Esophagus (tissue), 2 donors: ENCODE measurements at regions not wholly inside any gene's neighbourhood (a gene's known extent, or its start where the extent isn't known, plus 50 kb on each side); places are given as distances from the start of the nearest gene placed in this dataset.
"Not testable (repeated sequence)": the region's sequence is repeated elsewhere in the genome, so short reads cannot be mapped to it uniquely, and the experiment has no call there.

Source experiments
- H3K27ac ChIP-seq, 2 donors: one replicate each; pipeline ENCODE4 v1.5.1; 2013; ENCODE audit warnings: low read depth in 2 of 2, mild to moderate bottlenecking in 2 of 2, inconsistent platforms in 1 of 2, low read length in 1 of 2, moderate library complexity in 1 of 2
- H3K27me3 ChIP-seq, 2 donors: one replicate each; pipeline ENCODE4 v1.6.1; 2013; ENCODE audit warnings: low read length in 2 of 2, control low read depth in 1 of 2, mild to moderate bottlenecking in 1 of 2; ENCODE audit not compliant: insufficient read depth in 2 of 2, control insufficient read depth in 1 of 2
- H3K36me3 ChIP-seq, 2 donors: one replicate each; pipeline ENCODE4 v1.6.1; 2013; ENCODE audit warnings: low read length in 1 of 2; ENCODE audit not compliant: control insufficient read depth in 2 of 2, insufficient read depth in 2 of 2
- H3K4me1 ChIP-seq, 2 donors: one replicate each; pipeline ENCODE4 v1.6.1; 2013; ENCODE audit warnings: low read length in 1 of 2; ENCODE audit not compliant: control insufficient read depth in 2 of 2, insufficient read depth in 2 of 2
- H3K4me3 ChIP-seq, 2 donors: one replicate each; pipeline ENCODE4 v1.5.1; 2013; ENCODE audit warnings: low read length in 2 of 2, mild to moderate bottlenecking in 2 of 2, low read depth in 1 of 2, moderate library complexity in 1 of 2
- H3K9me3 ChIP-seq, 2 donors: one replicate each; pipeline ENCODE4 v1.6.1; 2013; ENCODE audit warnings: mild to moderate bottlenecking in 2 of 2, low read depth in 1 of 2, low read length in 1 of 2, moderate library complexity in 1 of 2; ENCODE audit not compliant: control insufficient read depth in 2 of 2, insufficient read depth in 1 of 2
- WGBS, 2 donors: extraction: QIAGEN DNeasy Blood & Tissue Kit; methylation state at CpG; one replicate each; pipeline ENCODE4 v1.1.7; 2013; 5-methylcytosine and 5-hydroxymethylcytosine counted together
- donor health status: healthy with polysubstance abuse.
- donor health status: Bipolar disorder and iron deficiency.

DNA sequence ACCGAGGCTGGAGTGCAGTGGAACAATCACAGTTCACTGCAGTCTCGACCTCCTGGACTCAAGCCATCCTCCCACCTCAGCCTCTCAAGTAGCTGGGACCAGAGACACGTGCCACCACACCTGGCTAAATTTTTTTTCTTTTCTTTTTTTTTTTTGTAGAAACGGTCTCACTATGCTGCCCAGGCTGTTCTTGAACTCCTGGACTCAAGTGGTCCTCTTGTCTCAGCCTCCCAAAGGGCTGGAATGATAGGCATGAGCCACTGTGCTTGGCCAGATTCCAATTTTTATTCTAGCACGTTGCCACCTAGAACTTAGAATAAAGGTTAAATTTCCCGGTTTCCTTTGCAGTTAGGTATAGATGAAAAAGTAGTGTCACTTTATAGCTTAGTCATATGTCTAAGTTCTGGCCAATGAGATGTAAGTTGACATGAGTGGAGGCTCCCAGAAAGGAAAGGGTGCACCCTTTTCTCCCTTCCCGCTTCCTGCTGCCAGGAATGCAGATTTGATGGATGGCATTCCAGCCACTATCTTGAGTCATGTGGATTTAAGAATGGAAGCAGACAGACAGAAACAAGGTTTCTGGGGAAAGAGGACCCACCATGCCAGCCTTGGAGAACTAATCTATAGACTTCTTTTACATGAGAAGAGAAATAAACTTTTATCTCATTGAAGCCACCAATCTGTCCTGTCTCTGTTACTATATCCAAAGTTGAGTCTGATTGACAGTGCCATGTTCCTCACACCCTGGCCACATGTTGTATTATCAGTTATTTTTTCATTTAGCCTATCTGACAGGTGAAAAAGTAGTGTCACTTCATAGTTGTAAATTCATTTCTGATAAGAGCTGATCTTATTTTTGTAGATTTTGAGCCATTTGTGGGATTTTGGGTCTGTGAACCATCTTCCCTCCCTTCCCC is 60.6 kb upstream of the NCOA3 start:
- Histone ChIP-seq H3K27me3 (no peaks in the 10 kb centered on the region), H3K4me1 (peaks cover 0 to 3% of the 10 kb centered on the region in 2 donors), H3K9me3 (no peaks in the 10 kb centered on the region), H3K36me3 (no peaks in the 10 kb centered on the region), H3K4me3 (no peak overlapping the region), H3K27ac (no peak overlapping the region)
- 51 to 59% methylated on average over 7 of the region's 7 CpGs for WGBS, 2 donors

DNA sequence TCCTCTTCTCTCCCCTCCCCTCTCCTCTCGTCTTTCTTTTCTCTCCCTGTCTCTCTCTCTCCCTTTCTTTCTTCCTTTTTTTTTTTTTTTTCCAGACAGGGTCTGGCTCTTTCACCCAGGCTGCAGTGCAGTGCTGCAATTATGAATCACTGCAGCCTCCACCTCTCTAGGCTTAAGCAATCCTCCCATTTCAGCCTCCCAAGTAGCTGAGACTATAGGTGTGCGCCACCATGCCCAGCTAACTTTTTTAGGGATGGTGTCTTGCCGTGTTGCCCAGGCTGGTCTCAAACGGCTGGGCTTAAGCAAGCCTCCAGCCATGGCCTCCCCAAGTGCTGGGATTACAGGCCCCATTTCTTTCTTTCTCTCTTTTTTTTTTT is 59.9 kb upstream of the NCOA3 start:
- Histone ChIP-seq H3K27me3 (no peaks in the 10 kb centered on the region), H3K4me1 (peaks cover 0 to 3% of the 10 kb centered on the region in 2 donors), H3K36me3 (no peaks in the 10 kb centered on the region), H3K27ac (no peak overlapping the region), H3K4me3 (no peak overlapping the region), H3K9me3 (no peaks in the 10 kb centered on the region)
- WGBS, 2 donors = 86 to 87% methylated on average over 4 of the region's 4 CpGs

DNA sequence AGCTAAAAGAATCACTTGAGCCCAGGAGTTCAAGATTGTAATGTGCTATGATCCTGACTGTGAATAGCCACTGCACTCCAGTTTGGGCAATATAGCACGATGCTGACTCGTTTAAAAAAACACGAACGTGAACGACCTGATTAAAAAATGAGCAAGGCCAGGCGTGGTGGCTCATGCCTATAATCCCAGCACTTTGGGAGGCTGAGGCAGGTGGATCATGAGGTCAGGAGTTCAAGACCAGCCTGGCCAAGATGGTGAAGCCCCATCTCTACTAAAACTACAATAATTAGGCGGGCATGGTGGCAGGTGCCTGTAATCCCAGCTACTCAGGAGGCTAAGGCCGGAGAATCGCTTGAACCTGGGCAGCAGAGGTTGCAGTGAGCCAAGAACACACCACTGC is 58.6 kb upstream of the NCOA3 start:
- WGBS, 2 donors = 69 to 84% methylated on average over 9 of the region's 9 CpGs
- H3K4me1 ChIP-seq, H3K4me3 ChIP-seq, H3K36me3 ChIP-seq, H3K9me3 ChIP-seq, H3K27me3 ChIP-seq, H3K27ac ChIP-seq: not testable (repeated sequence)

DNA sequence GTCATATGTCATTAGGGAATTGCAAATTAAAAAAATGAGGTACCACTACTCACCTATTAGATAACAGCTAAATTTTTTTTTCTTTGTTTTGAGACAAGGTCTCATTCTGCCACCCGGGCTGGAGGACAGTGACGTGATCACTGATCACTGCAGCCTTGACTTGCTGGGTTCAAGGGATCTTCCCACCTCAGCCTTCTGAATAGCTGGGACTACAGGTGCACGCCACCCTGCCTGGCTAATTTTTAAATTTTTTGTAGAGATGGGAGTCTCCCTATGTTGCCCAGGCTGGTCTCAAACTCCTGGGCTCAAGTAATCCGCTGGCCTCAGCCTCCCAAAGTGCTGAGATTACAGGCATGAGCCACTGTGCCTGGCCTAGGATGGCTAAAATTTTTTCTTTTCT is 57.1 kb upstream of the NCOA3 start:
- H3K4me1 ChIP-seq = no peaks in the 10 kb centered on the region
- 94 to 98% methylated on average over 4 of the region's 4 CpGs for WGBS, 2 donors
- no peak overlapping the region for H3K27ac ChIP-seq
- no peaks in the 10 kb centered on the region for H3K36me3 ChIP-seq
- H3K9me3 ChIP-seq = no peaks in the 10 kb centered on the region
- no peaks in the 10 kb centered on the region for H3K27me3 ChIP-seq
- no peak overlapping the region for H3K4me3 ChIP-seq

DNA sequence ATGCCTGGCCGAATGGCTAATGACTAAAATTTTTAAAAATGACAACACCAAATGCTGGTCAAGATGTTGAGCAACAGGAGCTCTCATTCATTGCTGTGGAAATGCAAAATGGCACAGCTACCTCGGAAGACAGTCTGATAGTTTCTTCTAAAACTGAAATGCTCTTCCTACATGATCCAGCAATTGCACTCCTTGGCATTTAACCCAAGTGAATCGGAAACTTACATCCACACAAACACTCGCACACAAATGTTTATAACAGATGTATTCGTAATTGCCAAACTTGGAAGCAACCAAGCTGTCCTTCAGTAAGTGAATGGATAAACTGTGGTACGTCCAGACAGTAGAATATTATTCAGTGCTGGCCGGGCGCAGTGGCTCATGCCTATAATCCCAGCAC is 56.4 kb upstream of the NCOA3 start:
- Histone ChIP-seq H3K27ac (no peak overlapping the region), H3K9me3 (no peaks in the 10 kb centered on the region), H3K27me3 (no peaks in the 10 kb centered on the region), H3K36me3 (no peaks in the 10 kb centered on the region), H3K4me1 (no peaks in the 10 kb centered on the region), H3K4me3 (no peak overlapping the region)
- 84 to 85% methylated on average over 8 of the region's 8 CpGs for WGBS, 2 donors

DNA sequence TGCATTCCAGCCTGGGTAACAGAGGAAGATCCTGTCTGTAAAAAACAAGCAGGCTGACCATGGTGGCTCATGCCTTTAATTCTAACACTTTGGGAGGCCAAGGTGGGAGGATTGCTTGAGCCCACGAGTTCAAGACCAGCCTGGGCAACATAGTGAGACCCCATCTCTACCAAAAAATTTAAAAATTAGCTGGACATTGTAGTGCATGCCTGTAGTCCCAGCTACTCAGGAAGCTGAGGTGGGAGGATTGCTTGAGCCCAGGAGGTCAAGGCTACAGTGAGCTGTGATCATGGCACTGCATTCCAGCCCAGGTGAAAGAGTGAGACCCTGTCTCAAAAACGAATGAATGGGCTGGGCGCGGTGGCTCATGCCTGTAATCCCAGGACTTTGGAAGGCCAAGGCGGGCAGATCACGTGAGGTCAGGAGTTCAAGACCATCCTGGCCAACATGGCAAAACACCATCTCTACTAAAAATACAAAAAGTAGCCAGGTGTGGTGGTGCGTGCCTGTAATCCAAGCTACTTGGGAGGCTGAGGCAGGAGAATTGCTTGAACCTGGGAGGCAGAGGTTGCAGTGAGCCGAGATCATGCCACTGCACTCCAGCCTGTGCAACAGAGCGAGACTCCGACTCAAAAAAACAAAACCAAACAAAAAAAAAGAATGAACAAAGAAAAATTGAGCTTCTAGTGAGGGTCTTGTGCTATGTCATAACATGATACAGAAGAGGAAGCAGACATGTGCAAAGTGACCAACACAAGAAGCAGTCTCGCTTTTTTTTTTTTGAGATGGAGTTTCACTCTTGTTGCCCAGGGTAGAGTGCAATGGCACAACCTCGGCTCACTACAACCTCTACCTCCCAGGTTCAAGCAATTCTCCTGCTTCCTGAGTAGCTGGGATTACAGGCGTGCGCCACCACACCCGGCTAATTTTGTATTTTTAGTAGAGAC is 54.1 kb upstream of the NCOA3 start:
- not testable (repeated sequence) for H3K27me3 ChIP-seq, H3K36me3 ChIP-seq, H3K27ac ChIP-seq, H3K9me3 ChIP-seq, H3K4me3 ChIP-seq, H3K4me1 ChIP-seq
- WGBS, 2 donors = 95% methylated on average over 15 of the region's 15 CpGs

DNA sequence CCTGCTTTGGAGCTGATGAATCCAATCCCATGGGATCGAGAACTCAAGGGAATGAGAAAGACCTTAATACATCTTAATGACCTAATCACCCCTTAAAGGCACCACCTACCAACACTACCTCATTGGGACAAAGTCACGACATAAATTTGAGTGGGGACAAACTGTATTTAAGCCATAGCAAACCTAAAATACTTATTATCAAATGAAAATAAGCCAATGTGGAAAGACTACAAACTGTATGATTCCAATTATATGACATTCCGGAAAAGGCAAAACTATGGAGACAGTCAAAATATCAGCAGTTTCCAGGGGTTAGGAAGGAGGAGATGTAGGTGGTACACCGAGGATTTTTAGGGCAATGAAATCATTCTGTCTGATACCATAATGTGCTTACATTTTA is 53.3 kb upstream of the NCOA3 start:
- WGBS, 2 donors = 79 to 84% methylated on average over 4 of the region's 4 CpGs
- Histone ChIP-seq H3K4me1 (peaks cover 0 to 1% of the 10 kb centered on the region in 2 donors), H3K9me3 (no peaks in the 10 kb centered on the region), H3K36me3 (no peaks in the 10 kb centered on the region), H3K27me3 (no peaks in the 10 kb centered on the region), H3K4me3 (no peak overlapping the region), H3K27ac (no peak overlapping the region)

DNA sequence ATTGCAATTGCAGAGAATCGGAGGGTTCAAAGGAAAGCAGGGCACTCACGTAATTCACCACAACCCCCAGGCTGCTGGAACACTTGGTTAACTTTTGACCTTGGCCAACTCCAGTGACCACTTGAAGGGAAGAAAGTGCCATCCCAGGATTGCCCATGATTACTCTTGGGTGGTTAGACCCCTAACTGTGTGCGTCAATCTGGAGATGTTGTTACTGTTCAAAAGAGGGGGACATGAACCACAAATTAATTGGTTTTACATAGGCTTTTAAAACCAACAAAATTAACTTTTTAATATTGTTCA is 50.1 kb upstream of the NCOA3 start:
- no peaks in the 10 kb centered on the region for H3K27me3 ChIP-seq
- H3K9me3 ChIP-seq = no peaks in the 10 kb centered on the region
- no peaks in the 10 kb centered on the region for H3K36me3 ChIP-seq
- no peak overlapping the region for H3K4me3 ChIP-seq
- WGBS, 2 donors = 95 to 96% methylated on average over 3 of the region's 3 CpGs
- H3K4me1 ChIP-seq = peaks cover 0 to 2% of the 10 kb centered on the region in 2 donors
- no peak overlapping the region for H3K27ac ChIP-seq
